ENCODE measurements at regions not wholly inside any gene's neighbourhood (a gene's known extent, or its start where the extent isn't known, plus 50 kb on each side); places are given as distances from the start of the nearest gene placed in this dataset.

DNA sequence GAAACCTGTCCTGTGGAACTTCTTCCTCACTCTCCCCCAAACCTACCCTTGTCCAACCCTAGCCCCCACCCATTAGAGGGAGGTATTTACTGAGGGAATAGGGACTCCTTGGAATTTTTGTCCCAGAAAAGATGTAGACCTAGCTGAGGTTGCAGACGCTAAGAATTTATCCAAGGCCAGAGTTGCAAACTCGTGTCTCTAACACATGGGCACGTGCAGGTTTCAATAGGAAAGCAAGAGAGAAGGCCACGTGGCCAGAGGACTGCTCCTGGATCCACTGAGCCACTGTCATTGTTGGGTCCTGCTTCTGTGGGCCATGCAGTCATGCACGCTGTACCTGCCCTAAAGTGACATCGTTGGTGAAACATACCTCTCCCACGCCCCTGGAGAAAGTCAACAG lies 243.4 kb upstream of the KCNG1 start:
- DNase-seq (ENCODE audit: low spot score): no peak

DNA sequence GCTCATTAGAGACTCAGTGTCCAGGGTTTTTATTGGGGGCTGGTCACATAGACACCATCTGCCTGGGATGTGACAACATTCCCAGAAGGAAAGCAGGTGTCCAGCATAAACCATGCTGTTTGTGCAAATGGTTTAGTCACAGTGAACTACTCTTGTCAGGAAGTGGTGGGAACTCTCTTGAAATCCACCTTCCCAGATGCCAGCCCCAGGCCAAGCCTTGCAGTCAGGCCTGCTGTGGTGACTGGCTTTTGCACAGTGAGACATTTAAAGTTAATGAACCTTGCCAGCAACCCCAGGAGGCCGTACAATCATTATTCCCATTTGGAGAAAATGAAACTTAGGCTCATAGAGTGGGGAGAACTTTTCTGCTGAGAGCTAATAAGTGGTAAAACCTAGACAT lies 242.5 kb upstream of the KCNG1 start:
- DNase-seq (ENCODE audit: low spot score): no peak

DNA sequence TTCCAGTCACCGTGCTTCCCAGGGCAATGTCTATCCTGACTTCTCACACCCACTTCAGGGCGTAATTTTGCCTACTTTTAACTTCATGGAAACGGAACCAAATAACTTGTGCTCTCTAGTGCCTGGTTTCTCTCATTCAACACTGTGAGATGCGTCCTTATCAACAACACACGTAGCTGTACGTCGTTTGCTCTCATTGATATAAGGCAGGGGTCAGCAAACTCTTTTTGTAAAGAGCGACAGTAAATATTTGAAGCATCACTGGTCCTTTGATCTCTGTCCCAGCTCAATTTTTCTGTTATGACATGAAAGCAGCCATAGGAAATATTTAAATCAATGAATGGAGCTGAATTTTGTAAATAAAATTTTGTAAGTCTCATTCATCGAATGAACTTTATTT lies 239.3 kb upstream of the KCNG1 start:
- DNase-seq (ENCODE audit: low spot score): no peak

DNA sequence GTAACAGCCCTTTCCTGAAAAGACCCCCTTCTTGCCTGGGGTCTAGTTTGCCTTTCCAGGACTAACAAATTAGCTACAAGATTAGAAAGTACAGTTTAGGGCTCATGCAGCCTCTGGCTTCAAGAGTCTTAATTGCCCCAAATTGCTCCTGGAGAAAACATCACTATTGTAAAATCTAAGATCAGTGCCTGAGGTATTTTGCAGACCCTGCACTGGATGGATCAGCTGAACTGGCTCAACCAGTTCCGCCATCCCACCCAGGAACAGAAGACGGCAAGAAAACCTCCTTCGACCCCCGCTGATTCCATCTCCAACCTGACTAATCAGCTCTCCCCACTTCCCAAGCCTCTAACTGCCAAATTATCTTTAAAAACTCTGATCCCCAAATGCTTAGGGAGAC lies 236.5 kb upstream of the KCNG1 start:
- no peak for DNase-seq (ENCODE audit: low spot score)

- peak; percentile 22 for DNase-seq (ENCODE audit: low spot score)
Measured at GRCh38 chr20:51258582-51259165, 235.8 kb upstream of the KCNG1 start.

- DNase-seq (ENCODE audit: low spot score): no peak
Measured at GRCh38 chr20:51255417-51255816, 232.5 kb upstream of the KCNG1 start.

DNA sequence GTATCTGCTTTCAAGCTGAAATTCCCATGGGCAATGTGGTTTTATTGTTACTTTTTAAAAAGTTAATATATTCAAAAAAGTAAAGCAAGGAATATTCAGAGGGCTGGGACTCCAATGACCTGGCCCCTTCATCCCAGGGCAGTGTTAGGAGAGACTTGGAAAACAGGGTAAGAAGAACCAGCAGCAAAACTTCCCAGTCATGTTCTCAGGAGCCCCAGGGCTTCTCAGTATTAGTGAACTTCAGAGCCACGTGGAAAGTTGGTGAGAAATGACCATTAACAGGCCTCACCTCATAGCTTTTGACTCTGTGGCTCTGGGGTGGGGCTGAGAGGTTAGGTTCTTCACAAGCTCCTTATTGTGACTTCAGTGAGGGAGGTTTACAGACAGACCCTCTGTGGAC lies 230.4 kb upstream of the KCNG1 start:
- no peak for DNase-seq (ENCODE audit: low spot score)

- DNase-seq (ENCODE audit: low spot score): no peak
Measured at GRCh38 chr20:51249781-51250180, 226.9 kb upstream of the KCNG1 start.

DNA sequence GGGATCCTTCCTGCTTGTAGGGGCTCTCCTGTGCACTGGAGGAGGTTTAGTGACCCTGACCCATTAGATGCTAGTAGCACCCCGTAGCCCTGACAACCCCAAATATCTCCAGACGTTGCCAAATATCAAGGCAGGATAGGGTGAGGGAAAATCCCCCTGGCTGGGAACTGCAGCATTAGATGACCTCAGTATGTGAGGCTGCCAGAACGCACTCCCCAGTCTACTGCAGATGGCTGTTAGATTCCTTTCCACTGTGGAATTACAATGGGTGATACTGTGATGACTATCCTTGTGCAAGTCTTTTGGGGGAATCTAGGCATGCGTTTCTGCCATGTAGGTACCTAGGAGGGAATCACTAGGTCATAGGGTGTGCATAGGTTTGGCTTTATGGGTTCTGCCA lies 226.3 kb upstream of the KCNG1 start:
- DNase-seq (ENCODE audit: low spot score): no peak

DNA sequence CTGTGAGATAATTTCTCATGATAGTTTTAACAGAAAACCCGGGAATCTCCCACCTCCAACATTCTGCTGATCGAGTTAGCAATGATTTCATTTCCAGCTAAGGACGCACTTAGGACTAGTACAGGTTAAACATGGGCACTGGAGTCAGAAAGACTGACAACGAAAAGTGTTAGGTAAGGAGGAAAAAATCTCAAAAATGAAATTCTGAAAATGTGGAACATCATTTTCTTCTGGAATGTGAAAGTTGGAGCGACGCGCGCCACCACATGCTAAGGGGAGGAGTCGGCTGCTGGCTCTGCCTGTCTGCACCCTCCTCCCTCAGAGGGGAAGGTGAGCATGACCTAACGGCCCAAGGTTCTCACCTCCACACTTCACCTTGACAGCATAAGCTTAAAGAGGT lies 221.6 kb upstream of the KCNG1 start:
- DNase-seq (ENCODE audit: low spot score): no peak

GRCh38 chr20:51238675-51239305 lies 215.9 kb upstream of the KCNG1 start:
- DNase-seq (ENCODE audit: low spot score): no peak

GRCh38 chr20:51237791-51238190 lies 214.9 kb upstream of the KCNG1 start:
- no peak for DNase-seq (ENCODE audit: low spot score)

DNA sequence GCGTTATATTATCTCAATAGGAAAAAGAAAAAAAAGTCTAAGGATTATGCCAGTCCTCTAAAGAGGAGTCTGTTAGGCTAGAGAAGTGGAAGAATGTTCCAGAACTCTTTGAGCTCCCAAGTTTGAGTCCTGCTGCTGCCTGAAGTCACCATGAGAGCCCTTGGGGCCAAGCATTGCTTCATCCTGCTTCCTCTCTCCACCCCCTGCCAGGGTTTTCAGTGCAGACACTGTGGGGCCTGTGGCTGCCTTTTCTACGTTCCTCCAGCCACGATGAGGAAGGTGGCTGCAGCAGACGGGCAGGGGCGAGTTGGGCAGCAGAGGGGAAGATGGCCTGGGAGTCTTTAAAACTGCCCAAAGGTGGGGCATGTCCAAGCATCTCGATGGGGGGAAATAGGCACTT lies 214.4 kb upstream of the KCNG1 start:
- no peak for DNase-seq (ENCODE audit: low spot score)

GRCh38 chr20:51236421-51236820 lies 213.5 kb upstream of the KCNG1 start:
- no peak for DNase-seq (ENCODE audit: low spot score)

DNA sequence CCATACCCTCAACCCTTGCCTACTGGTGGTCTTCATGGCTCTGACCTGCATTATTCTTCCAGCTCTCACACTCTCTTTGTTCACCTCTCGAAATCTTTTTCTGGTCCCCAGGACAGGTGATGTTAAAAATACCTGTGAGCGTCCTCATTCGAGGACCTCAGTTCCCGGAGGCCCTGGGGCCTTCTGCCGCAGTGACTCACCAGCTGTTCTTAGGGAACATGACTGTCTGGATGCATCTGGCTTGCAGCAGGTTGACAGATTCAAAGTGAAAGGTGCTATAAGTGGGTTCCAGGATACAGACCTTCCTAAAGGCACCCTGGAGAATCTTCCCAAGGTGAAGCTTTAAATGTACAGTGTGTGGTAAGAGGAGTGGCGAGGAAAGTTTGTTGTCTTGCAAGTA lies 210.4 kb upstream of the KCNG1 start:
- no peak for DNase-seq (ENCODE audit: low spot score)

GRCh38 chr20:51230727-51231126 lies 207.8 kb upstream of the KCNG1 start:
- DNase-seq (ENCODE audit: low spot score): no peak

- no peak for DNase-seq (ENCODE audit: low spot score)
Measured at GRCh38 chr20:51228763-51229162, 205.9 kb upstream of the KCNG1 start.

DNA sequence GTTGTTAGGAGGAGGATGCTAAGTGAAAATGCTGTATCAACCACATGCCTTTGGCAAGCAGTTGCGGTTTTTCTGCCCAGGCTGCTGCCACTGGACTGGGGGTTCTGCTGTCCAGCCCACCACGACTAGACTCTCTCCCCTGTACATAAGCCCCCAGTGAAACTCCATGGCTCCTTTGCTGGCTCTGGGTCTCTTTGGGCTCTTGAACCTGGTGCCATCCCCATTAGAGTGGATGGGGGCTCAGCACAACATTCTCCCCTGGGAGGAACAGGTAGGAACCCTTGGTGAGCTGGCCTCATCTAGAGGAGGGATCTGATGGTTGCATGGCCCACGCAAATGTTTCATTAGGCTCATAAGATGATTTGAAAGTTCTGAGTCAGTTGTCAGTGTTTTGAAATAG lies 204.8 kb upstream of the KCNG1 start:
- DNase-seq (ENCODE audit: low spot score): no peak

DNA sequence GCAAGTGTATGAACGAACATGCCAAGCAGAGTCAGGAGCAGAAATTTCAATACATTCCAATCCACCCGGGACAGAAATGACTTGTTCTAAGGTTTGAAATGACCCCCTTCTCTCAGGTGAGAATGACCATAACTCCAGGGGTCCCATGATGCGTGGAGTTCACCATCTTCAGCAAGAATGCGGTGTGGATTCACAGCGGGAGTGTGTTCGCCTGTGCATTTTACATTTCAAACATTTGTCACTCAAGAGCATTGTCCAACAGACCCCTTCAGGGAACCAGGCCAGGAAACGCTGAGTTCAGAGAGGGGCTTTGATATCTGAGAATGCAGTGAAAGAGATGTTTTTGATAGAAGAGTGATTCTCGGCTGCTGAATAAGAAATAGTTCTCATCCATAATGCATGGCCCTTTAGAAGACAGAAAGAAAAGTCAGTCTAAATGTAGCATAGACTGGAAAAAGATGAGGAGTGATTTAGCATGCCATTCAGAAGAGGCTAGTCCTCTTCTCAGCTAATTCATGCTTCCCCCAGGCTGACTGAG lies 200.3 kb upstream of the KCNG1 start:
- DNase-seq (ENCODE audit: low spot score): no peak

DNA sequence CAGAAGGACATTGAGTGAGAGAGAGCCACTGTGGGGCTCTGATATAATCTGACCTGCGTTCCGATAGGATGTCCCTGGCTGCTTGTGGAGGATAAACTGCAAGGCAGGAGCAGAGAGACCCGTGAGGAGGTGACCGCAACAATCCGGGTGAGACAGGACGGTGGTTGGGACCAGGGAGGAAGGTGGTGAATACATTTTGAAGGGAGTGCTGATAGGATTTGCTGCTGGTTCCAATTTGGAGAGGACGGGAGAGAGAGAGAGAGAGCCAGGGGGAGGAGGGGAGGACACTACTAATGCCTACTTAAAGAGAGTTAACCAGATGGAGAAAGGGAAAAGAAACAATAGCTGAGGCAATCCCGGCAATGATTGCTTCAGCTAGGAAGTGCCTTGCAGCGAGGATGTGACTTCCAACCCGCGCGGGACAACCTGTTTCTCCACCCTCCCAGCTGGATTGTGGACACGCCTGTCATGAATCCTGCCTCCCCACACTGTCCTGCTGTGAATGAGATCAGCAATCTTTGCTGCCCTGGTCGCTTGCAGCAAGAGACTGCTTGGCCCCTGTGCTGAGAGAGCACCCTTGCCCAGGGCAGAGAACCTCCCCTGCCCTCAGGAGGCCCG lies 199.0 kb upstream of the KCNG1 start:
- peak; percentile 29 for DNase-seq (ENCODE audit: low spot score)

DNA sequence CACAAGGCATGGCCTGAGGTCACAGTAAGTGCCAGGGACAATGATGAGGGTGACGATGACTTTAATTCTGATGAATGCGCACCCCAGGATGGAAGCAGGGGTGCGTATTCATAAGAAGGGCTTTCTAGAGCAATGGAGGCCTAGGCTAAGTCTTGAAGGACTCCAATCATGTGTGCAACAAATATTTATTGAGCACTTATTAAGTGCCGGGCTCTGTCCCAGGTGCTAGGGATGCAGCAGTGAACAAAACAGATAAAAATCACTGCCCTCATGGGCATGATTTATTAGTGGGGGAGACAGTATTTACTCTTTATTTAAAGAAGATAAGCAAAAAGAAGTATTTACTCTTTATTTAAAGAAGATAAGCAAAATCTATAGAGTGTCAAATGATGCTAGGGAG lies 198.2 kb upstream of the KCNG1 start:
- DNase-seq (ENCODE audit: low spot score): no peak

GRCh38 chr20:51220293-51220706 lies 197.4 kb upstream of the KCNG1 start:
- DNase-seq (ENCODE audit: low spot score): peak; percentile 66

DNA sequence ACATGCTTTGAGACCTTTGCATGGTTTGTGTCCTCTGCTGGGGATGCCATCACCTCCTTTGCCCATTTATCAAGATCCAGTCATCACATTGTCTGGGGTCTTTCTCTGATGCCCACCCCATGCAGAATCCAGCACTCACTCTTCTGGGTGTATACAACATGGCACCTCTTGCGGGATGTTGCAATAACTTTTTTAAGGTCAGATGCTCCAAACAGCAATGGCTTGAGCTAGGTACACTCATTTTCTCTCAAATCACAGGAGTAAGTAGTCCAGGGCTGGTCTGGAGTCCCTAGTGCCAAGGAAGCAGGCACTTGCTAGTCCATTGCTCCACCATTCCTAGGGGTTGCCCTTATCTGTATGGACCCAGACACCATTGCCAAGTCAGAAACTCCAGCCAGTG lies 196.6 kb upstream of the KCNG1 start:
- DNase-seq (ENCODE audit: low spot score): no peak

DNA sequence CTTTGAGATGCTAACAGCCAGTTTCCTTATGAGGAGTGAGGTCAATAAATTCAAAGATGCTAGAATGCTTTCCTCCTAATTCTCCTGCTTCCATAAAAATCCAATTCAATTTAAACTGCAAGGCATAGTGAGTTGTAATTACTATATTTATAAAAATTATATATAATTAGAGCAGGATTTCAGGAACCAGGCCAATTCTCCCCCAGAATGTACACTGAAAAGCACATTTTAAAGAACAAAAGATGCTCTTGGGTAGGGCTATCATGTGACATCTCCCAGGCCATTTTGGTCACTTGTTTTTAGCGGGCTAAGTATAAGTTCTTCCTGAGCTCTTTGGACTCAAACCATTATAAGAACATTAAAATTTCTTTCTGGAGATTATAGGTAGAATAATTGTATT lies 195.7 kb upstream of the KCNG1 start:
- DNase-seq (ENCODE audit: low spot score): no peak
